Thymus (tissue), 11 donors: ENCODE measurements at regions not wholly inside any gene's neighbourhood (a gene's known extent, or its start where the extent isn't known, plus 50 kb on each side); places are given as distances from the start of the nearest gene placed in this dataset.
"Not testable (repeated sequence)": the region's sequence is repeated elsewhere in the genome, so short reads cannot be mapped to it uniquely, and the experiment has no call there.

ENCODE experiments used
- DNase-seq, 9 donors: peaks; one replicate each; pipeline ENCODE4 v3.0.0-alpha.2; 2013; ENCODE audit warnings: low spot score in 9 of 9, low read depth in 6 of 9, missing footprints in 1 of 9
- H3K27ac ChIP-seq, 2 donors: one replicate each; pipeline ENCODE4 v1.5.1; 2013; ENCODE audit warnings: control low read depth in 1 of 2, low read depth in 1 of 2, low read length in 1 of 2, mild to moderate bottlenecking in 1 of 2, moderate library complexity in 1 of 2
- H3K27me3 ChIP-seq, 2 donors: one replicate each; pipeline ENCODE4 v1.5.1; 2013; ENCODE audit warnings: low read length in 1 of 2; ENCODE audit not compliant: control insufficient read depth in 2 of 2, insufficient read depth in 1 of 2
- H3K36me3 ChIP-seq, 2 donors: one replicate each; pipeline ENCODE4 v1.5.1; 2013; ENCODE audit warnings: low read length in 1 of 2, mild to moderate bottlenecking in 1 of 2, moderate library complexity in 1 of 2; ENCODE audit not compliant: control insufficient read depth in 2 of 2, insufficient read depth in 2 of 2
- H3K4me1 ChIP-seq, 2 donors: one replicate each; pipeline ENCODE4 v1.5.1; 2013; ENCODE audit warnings: low read length in 2 of 2; ENCODE audit not compliant: control insufficient read depth in 2 of 2, insufficient read depth in 2 of 2
- H3K4me3 ChIP-seq, 2 donors: one replicate each; pipeline ENCODE4 v1.5.1; 2013; ENCODE audit warnings: low read length in 2 of 2, control low read depth in 1 of 2, mild to moderate bottlenecking in 1 of 2
- H3K9me3 ChIP-seq, 2 donors: one replicate each; pipeline ENCODE4 v1.5.1; 2013; ENCODE audit warnings: low read length in 1 of 2, mild to moderate bottlenecking in 1 of 2; ENCODE audit not compliant: control insufficient read depth in 2 of 2, insufficient read depth in 1 of 2
- WGBS: extraction: QIAGEN DNeasy Blood & Tissue Kit; methylation state at CpG from one replicate; pipeline ENCODE4 v1.1.7; 2013; 5-methylcytosine and 5-hydroxymethylcytosine counted together
- donor health status: healthy.

DNA sequence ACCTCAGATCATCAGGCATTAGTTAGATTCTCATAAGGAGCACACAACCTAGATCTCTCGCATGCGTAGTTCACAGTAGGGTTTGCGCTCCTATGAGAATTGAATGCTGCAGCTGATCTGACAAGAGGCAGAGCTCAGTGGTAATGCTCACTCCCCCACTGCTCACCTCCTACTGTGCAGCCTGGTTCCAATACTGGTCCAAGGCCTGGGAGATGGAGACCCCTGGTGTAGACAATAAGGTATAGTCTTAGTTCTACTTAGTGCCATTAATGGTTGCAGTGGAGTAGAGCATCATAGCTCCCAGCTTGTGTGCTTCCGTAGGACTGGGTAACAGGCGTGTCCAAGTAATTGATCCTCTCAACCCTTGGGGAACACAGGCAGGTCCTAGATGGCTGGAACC lies 70.4 kb upstream of the ANKRD55 start:
- no peaks in the 10 kb centered on the region for H3K9me3 ChIP-seq
- no peak overlapping the region for H3K27ac ChIP-seq
- no peaks in the 10 kb centered on the region for H3K4me1 ChIP-seq
- H3K27me3 ChIP-seq, result no peaks in the 10 kb centered on the region
- H3K36me3 ChIP-seq, result no peaks in the 10 kb centered on the region
- H3K4me3 ChIP-seq, result no peak overlapping the region
- WGBS, result 98% methylated on average over 5 of the region's 5 CpGs
- no peak for DNase-seq

DNA sequence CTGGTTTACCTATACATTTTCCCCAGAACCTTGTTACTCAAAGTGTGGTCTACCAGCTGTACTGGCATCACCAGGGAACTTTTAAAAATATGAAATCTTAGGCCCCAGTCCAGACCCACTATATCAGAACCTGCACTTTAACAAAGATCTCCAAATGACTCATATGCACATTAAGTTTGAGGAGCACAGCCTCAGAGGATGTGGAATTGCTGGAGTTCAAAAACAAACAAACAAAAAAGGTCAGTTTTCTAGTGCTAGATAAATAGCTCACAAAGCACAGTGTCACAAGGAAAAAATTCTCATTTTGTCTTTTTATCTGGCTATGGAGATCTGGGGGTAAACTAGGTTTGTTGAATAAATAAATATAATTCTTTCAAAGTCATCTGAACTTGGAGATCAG lies 68.9 kb upstream of the ANKRD55 start:
- H3K4me3 ChIP-seq, result no peak overlapping the region
- H3K36me3 ChIP-seq, result no peaks in the 10 kb centered on the region
- no peak overlapping the region for H3K27ac ChIP-seq
- DNase-seq, result no peak
- H3K27me3 ChIP-seq, result no peaks in the 10 kb centered on the region
- no peaks in the 10 kb centered on the region for H3K4me1 ChIP-seq
- H3K9me3 ChIP-seq, result no peaks in the 10 kb centered on the region

DNA sequence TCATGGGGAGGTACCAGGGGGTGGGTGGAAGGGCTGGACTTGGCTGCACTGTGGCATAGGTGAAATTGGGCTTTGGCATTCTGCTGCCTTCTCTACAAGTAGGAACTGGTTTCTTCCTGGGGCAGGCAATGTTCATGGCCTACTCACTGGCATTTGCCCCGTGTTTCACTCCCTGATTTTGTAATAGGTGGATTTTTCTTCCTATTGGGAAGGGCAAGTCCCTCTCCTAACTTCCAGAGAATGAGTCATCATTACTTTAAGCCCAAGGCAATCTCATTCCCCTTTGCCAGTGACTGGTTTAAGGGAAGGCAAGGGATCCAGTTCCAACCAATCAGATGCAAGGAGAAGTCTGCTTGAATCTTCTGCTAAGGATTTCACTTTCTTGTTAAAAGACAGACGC lies 67.9 kb upstream of the ANKRD55 start:
- H3K9me3 ChIP-seq, result no peaks in the 10 kb centered on the region
- no peak for DNase-seq
- H3K27ac ChIP-seq, result no peak overlapping the region
- H3K4me1 ChIP-seq, result no peaks in the 10 kb centered on the region
- 93% methylated on average over 2 of the region's 2 CpGs for WGBS
- H3K36me3 ChIP-seq, result no peaks in the 10 kb centered on the region
- H3K27me3 ChIP-seq, result no peaks in the 10 kb centered on the region
- no peak overlapping the region for H3K4me3 ChIP-seq

DNA sequence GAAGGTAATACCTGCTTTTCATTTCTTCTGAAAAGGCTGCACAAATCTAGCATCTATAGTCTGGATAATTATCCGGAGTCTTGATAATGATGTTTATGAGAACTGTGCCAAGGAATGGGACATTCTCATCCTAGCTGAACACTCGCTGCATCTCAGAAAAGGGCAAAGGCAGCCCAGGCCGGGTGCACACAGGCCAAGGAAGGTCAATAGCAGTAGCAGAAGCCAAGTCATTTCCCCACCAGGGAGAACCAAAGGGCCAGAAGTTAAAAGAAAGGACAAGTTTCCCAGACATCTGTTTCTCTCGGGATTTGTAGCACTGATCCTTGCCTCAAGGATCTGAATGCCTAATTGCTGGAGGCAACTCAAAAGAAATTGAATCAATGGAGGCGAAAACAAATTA lies 66.1 kb upstream of the ANKRD55 start:
- Histone ChIP-seq H3K9me3 (no peaks in the 10 kb centered on the region), H3K36me3 (no peaks in the 10 kb centered on the region), H3K27me3 (no peaks in the 10 kb centered on the region), H3K4me1 (no peaks in the 10 kb centered on the region), H3K4me3 (no peak overlapping the region), H3K27ac (no peak overlapping the region)
- 92% methylated on average over 5 of the region's 5 CpGs for WGBS
- DNase-seq, result no peak

DNA sequence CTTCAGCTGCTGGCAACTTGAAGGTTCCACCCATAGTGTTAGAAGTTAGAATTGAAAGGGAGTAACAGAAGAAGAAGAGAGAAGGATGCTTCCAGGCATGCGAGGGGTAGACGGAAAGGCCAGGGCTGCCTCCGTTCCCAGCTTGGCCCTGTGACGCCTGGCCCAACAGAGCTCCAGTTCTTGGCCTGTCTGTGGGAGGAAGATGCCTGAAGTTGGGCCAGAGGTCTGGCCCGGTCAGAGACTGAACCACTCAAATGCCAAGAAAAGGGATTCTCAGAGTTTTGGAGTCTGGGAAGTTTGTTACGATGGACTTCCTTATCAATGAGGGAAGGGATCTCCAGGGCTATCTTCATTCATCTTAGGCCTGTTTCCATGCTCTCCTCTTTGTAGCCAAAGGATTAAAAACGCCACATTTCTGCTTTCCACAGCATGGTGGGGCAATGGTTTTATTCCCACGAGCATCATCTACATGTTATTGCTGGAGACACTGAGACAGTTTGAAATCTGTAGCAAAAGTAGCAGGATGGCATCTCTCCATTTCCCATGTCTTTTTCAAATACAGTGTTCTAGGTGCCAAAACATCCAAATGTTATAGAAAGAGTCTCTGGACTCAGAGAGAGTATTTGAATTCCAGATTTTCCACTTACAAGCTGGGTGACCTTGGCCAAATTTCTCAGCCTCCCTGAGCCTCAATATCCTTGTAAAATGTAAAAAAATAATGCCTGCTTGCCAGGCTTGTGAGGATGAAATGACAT lies 65.4 kb upstream of the ANKRD55 start:
- Histone ChIP-seq H3K27ac (no peak overlapping the region), H3K36me3 (no peaks in the 10 kb centered on the region), H3K4me1 (no peaks in the 10 kb centered on the region), H3K4me3 (no peak overlapping the region), H3K9me3 (no peaks in the 10 kb centered on the region), H3K27me3 (no peaks in the 10 kb centered on the region)
- WGBS, result 97% methylated on average over 8 of the region's 8 CpGs
- DNase-seq, result no peak

DNA sequence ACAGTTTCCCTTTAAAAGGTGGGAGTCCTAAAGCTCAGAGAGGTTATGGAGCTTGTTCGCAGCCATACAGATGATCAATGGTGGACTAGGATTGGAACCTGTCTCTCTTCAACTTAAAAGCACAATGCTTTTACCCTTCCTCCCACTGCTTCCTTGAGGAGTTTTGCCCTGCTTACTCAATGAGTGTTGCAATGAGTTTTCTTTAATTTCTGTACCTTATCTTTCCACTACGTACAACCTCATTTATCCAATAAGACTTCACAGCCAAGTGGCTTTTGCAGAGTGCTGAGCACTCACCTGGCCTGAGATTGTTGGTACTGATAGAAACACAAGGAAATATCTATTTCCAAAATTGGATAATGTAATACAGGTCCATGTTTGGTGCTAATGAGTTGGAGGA lies 64.7 kb upstream of the ANKRD55 start:
- no peaks in the 10 kb centered on the region for H3K9me3 ChIP-seq
- no peak for DNase-seq
- WGBS, result 69% methylated on average over 2 of the region's 2 CpGs
- H3K27ac ChIP-seq, result no peak overlapping the region
- H3K4me1 ChIP-seq, result no peaks in the 10 kb centered on the region
- no peaks in the 10 kb centered on the region for H3K36me3 ChIP-seq
- H3K4me3 ChIP-seq, result no peak overlapping the region
- no peaks in the 10 kb centered on the region for H3K27me3 ChIP-seq

DNA sequence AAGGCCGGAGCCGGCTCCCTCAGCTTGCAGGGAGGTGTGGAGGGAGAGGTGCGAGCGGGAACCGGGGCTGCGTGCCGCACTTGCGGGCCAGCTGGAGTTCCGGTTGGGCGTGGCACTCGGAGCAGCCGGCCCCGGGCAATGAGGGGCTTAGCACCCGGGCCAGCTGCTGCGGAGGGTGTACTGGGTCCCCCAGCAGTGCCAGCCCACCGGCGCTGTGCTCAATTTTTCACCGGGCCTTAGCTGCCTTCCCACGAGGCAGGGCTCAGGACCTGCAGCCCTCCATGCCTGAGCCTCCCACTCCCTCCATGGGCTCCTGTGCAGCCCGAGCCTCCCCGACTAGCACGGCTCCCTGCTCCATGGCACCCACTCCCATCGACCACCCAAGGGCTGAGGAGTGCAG lies 62.2 kb upstream of the ANKRD55 start:
- not testable (repeated sequence) for H3K27me3 ChIP-seq, H3K9me3 ChIP-seq
- over 99% methylated on average over 23 of the region's 23 CpGs for WGBS

DNA sequence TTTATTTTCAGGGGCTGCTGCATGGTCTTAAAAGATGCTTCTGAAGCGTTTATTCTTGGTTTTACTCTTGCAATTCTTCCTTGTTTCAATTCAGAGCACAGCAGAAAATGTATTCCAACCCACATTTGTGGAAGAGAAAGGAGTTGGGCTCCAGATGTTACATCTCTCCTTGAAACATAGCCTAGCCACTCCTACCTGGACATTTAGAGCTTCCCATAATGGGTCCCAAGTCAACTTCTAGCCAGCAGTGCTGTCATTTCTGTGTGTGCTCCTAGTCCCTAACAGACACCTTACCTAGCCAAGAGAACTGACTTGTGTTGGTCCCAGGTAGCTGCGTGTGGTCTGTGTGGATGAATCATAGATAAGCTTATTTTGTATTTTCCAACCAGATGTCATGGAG lies 61.2 kb upstream of the ANKRD55 start:
- Histone ChIP-seq H3K4me3 (no peak overlapping the region), H3K27ac (no peak overlapping the region), H3K27me3 (no peaks in the 10 kb centered on the region), H3K9me3 (no peaks in the 10 kb centered on the region), H3K36me3 (no peaks in the 10 kb centered on the region), H3K4me1 (no peaks in the 10 kb centered on the region)
- no peak for DNase-seq
- WGBS, result over 99% methylated on average over 2 of the region's 2 CpGs

More for the DNA sequence above, 62.2 kb upstream of the ANKRD55 start:
- H3K4me3 ChIP-seq, H3K36me3 ChIP-seq, H3K27ac ChIP-seq, DNase-seq, H3K4me1 ChIP-seq: not testable (repeated sequence)

DNA sequence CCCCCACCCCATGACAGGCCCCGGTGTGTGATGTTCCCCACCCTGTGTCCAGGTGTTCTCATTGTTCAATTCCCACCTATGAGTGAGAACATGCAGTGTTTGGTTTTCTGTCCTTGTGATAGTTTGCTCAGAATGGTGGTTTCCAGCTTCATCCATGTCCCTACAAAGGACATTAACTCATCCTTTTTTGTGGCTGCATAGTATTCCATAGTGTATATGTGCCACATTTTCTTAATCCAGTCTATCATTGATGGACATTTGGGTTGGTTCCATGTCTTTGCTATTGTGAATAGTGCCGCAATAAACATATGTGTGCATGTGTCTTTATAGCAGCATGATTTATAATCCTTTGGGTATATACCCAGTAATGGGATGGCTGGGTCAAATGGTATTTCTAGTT lies 59.7 kb upstream of the ANKRD55 start:
- H3K4me1 ChIP-seq, H3K4me3 ChIP-seq, H3K9me3 ChIP-seq, H3K27ac ChIP-seq, H3K36me3 ChIP-seq, H3K27me3 ChIP-seq, DNase-seq: not testable (repeated sequence)
- WGBS, result 97% methylated on average over 2 of the region's 2 CpGs
